T-helper 1 cell treated with Interleukin-12 subunit alpha and Interleukin-12 subunit beta and Interleukin-4 antibody, amounts not matched to agents 30 μg/mL and 1 μg/mL, for 36 hours (primary cell): ENCODE measurements at regions not wholly inside any gene's neighbourhood (a gene's known extent, or its start where the extent isn't known, plus 50 kb on each side); places are given as distances from the start of the nearest gene placed in this dataset.

Experiments used
- H3K27ac Mint-ChIP-seq: one replicate; pipeline ENCODE4 v1.8.0; 2021; ENCODE audit warnings: mild to moderate bottlenecking, mixed read lengths
- H3K27me3 Mint-ChIP-seq: one replicate; pipeline ENCODE4 v1.8.0; 2021; ENCODE audit warnings: low read depth, mixed read lengths
- H3K36me3 Mint-ChIP-seq: one replicate; pipeline ENCODE4 v1.8.0; 2021; ENCODE audit warnings: low read depth, mixed read lengths
- H3K4me1 Mint-ChIP-seq: one replicate; pipeline ENCODE4 v1.8.0; 2021; ENCODE audit warnings: low read depth, mixed read lengths
- H3K4me3 Mint-ChIP-seq: one replicate; pipeline ENCODE4 v1.8.0; 2021; ENCODE audit warnings: mild to moderate bottlenecking, moderate library complexity, mixed read lengths
- H3K9me3 Mint-ChIP-seq: one replicate; pipeline ENCODE4 v1.8.0; 2021; ENCODE audit warnings: mixed read lengths

DNA sequence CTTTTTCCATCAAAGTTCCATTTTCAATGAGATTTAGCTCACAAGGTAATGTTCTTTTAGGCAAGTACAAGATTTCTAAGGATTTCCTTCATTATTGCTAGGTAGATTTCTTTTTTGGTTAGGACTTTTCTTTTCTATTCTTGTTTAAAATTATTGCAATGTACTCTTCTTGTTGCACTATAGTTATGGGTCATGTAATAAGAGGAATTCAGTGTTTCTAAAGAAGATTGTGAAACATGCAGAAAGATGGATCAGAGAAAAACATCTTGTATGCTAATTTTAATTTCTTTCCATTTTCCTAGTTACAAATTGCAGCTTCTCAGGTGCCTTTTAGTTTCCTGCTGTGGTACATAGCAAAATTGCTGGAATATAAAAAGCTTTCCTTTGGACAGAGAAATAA is 56.1 kb downstream of the BTG1 start:
- H3K9me3 Mint-ChIP-seq = no peaks in the 10 kb centered on the region
- no peaks in the 10 kb centered on the region for H3K36me3 Mint-ChIP-seq
- no peak overlapping the region for H3K4me3 Mint-ChIP-seq
- H3K27ac Mint-ChIP-seq = no peak overlapping the region
- H3K4me1 Mint-ChIP-seq = peaks cover 6% of the 10 kb centered on the region
- no peaks in the 10 kb centered on the region for H3K27me3 Mint-ChIP-seq

DNA sequence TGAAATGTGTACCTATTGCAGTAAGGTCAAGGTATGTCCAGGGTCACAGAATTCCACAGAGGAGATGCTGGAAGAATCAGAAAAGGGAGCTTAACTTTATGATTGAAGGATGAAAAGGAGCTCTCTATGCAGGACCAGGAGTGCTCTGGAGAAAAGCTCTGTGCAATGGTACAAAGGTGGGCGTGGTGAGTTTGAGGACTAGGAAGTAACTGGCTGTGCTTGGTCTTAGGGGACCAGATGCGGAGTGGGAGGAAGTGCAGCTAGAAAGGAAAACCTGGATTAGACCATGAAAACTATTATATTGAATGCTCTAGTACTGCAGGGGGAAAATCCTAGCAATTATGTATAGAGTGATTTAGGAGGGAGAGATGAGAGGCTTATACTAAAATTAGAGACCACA is 56.8 kb downstream of the BTG1 start:
- Mint-ChIP-seq H3K27me3 (no peaks in the 10 kb centered on the region), H3K27ac (no peak overlapping the region), H3K9me3 (no peaks in the 10 kb centered on the region), H3K36me3 (no peaks in the 10 kb centered on the region), H3K4me1 (peaks cover 6% of the 10 kb centered on the region), H3K4me3 (no peak overlapping the region)

DNA sequence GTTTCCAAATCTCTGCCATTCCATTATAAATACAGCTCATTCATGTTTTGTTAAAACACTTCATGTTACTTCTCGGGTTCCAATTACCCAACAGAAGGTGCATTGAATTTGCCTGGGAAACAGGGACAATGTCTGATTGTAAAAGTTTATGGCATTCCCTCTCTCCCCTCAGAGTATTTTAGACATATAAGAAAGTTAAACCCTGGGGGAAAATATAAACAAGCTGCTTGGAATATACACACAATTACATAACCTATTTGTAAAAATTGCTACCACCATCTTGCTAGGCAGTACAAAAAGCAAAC is 60.0 kb downstream of the BTG1 start:
- H3K9me3 Mint-ChIP-seq = no peaks in the 10 kb centered on the region
- H3K4me3 Mint-ChIP-seq = no peak overlapping the region
- H3K36me3 Mint-ChIP-seq = peaks cover 2% of the 10 kb centered on the region
- no peak overlapping the region for H3K27ac Mint-ChIP-seq
- peaks cover 11% of the 10 kb centered on the region for H3K4me1 Mint-ChIP-seq
- no peaks in the 10 kb centered on the region for H3K27me3 Mint-ChIP-seq

DNA sequence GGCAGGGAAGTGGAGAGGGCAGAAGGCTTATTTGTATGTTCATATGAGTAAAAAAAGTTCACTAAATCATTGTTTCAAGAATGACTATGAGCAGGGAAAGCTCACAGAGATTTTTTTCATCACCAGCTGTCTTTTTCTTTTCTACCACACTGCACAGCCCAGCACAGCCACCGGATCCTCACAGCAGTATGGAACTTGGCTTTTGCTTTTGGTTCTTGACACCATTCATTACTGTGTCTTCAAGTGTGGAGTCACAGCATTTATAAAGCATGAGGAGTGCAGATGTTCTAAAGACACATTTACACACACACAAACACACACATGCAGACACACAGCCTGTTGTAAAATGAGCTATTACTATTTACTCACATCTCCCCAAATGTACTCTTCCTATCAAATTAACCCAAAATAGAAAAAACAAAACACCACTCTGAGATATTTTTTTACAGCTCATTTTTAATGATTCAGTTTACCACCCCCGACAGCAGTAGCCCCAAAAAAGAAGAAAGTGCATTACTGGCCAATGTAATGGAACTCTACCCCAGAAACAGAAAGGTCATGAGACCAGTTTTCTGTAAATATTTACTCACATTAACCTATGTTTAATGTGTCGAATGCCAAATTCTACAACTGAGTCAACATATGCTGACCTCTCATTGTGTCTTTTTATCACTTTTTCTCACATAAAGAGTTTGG is 60.5 kb downstream of the BTG1 start:
- no peaks in the 10 kb centered on the region for H3K9me3 Mint-ChIP-seq
- H3K4me3 Mint-ChIP-seq = no peak overlapping the region
- H3K27ac Mint-ChIP-seq = no peak overlapping the region

DNA sequence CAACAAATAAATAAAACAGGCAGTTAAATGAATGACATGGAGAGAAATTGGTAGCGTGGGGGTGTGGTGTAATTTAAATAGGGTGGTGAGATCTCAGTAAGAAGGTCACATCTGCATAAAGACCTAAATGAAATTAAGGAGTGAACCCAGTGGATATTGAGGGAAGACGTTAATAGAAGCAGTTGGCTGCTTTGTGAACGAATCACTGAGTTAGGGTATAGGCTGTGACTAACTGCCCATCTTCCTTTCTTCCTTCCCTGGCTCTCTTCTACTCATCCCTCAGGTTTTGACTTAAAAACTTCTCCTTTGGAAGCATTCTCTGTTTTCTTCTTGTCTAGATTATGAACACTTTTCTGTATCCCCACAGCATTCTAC is 64.7 kb downstream of the BTG1 start:
- peak overlapping the region; percentile 54 for H3K27ac Mint-ChIP-seq
- no peaks in the 10 kb centered on the region for H3K9me3 Mint-ChIP-seq
- no peaks in the 10 kb centered on the region for H3K27me3 Mint-ChIP-seq
- H3K4me3 Mint-ChIP-seq = peak overlapping the region; percentile 31
- peaks cover 28% of the 10 kb centered on the region for H3K4me1 Mint-ChIP-seq
- H3K36me3 Mint-ChIP-seq = peaks cover 2% of the 10 kb centered on the region

More for the DNA sequence above, 60.5 kb downstream of the BTG1 start:
- peaks cover 16% of the 10 kb centered on the region for H3K4me1 Mint-ChIP-seq
- H3K36me3 Mint-ChIP-seq = peaks cover 2% of the 10 kb centered on the region
- H3K27me3 Mint-ChIP-seq = no peaks in the 10 kb centered on the region

DNA sequence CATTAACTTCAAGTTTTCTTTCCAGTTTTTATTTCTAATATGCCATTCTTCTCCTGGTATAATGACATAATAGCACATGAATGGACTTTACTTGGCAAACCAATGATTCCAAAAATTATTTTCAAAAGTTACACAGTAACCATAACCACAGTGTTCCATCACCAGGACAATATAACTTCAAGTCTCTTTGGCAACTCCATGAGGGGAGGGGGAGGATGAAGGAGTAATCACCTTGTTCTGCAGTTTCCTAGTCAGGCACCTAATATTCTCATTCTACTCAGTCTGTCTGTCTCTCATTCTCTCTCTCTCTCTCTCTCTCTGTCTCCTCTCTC is 66.6 kb downstream of the BTG1 start:
- H3K4me3 Mint-ChIP-seq = no peak overlapping the region
- H3K4me1 Mint-ChIP-seq = peaks cover 30% of the 10 kb centered on the region
- no peaks in the 10 kb centered on the region for H3K27me3 Mint-ChIP-seq

DNA sequence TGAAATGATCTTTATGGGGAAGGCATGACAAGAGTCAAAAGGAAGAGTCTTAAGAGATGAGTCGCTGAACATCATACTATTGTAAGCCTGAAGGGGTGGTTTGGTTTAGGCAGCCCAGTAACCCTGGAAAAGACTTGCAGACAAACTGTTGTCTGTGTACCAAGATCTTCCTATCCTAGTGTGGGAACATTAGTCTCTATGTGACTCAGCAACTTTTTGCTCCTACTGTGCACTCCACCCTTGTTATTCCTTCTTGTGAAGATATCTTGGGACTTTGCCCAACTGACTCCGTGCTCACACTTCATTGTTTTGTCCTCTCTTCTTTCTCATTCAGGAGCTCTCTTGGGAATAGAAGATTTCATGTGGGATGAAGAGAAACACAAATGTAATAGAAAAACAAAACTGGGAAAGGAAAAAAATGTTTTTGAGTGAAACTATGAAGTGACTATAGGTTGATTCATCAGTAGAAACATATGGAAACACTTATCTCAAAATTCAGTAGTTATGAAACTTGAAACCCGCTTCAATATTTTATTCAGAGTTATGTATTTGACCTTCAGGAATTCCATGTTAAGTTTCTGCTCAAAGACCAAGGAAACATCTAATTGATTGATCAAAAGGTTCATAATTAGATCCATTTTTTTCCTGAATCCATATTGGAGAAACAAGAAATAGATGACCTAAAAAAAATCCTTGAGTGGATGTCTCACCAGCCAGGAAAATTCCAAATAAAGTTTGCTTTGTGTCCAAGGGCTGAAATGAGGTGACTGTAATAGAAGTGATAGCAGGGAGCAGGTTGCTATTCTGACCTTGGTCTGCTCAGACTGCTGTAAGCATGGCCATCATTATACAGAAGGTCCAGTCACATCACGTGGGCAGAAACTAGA is 67.2 kb downstream of the BTG1 start:
- H3K4me3 Mint-ChIP-seq = no peak overlapping the region
- H3K27me3 Mint-ChIP-seq = no peaks in the 10 kb centered on the region
- peaks cover 30% of the 10 kb centered on the region for H3K4me1 Mint-ChIP-seq
- peaks cover under 1% of the 10 kb centered on the region for H3K36me3 Mint-ChIP-seq
- no peak overlapping the region for H3K27ac Mint-ChIP-seq
- H3K9me3 Mint-ChIP-seq = no peaks in the 10 kb centered on the region

More for the DNA sequence above, 66.6 kb downstream of the BTG1 start:
- Mint-ChIP-seq H3K36me3 (peaks cover 2% of the 10 kb centered on the region), H3K27ac (peak overlapping the region; percentile 2), H3K9me3 (no peaks in the 10 kb centered on the region)

DNA sequence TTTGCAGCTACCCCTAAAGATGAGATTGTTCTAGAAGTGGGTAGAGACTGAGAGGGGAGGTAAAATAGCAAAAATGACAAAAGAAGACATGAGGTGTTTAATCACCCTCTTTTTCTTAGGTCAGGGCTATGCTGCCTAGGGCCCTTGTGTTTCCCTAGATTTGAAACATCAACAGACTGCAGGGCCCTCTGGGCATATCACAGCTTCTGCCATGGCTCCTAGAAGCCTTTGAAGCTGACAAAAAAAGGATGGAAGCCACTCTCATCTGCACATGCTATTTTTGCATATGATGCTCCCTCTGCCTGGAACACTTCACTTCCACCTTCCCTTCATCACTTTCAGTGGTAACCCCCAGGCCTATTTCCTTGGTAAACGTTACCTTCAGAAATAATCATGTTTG is 68.1 kb downstream of the BTG1 start:
- Mint-ChIP-seq H3K36me3 (no peaks in the 10 kb centered on the region), H3K9me3 (no peaks in the 10 kb centered on the region), H3K27ac (no peak overlapping the region), H3K27me3 (no peaks in the 10 kb centered on the region), H3K4me1 (peaks cover 30% of the 10 kb centered on the region), H3K4me3 (no peak overlapping the region)

DNA sequence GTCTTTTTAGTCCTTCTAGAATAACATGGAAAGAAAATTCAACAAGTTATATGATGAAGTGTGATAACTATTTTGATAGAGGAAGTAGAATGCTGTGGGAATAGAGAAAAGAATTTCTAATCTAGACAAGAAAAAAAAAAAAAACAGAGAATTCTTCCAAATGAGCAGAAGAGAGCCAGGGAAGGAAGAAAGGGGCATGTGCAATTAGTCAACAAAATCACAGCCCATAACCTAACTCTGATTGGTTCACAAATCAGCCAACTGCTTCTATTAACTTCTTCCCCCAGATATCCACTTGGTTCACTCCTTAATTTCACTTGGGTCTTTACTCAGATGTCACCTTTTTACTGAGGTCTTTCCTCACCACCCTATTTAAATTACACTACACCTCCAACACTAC is 69.5 kb downstream of the BTG1 start:
- no peaks in the 10 kb centered on the region for H3K27me3 Mint-ChIP-seq
- H3K4me1 Mint-ChIP-seq = peaks cover 28% of the 10 kb centered on the region
- no peak overlapping the region for H3K4me3 Mint-ChIP-seq
- H3K36me3 Mint-ChIP-seq = no peaks in the 10 kb centered on the region
- no peaks in the 10 kb centered on the region for H3K9me3 Mint-ChIP-seq
- no peak overlapping the region for H3K27ac Mint-ChIP-seq

DNA sequence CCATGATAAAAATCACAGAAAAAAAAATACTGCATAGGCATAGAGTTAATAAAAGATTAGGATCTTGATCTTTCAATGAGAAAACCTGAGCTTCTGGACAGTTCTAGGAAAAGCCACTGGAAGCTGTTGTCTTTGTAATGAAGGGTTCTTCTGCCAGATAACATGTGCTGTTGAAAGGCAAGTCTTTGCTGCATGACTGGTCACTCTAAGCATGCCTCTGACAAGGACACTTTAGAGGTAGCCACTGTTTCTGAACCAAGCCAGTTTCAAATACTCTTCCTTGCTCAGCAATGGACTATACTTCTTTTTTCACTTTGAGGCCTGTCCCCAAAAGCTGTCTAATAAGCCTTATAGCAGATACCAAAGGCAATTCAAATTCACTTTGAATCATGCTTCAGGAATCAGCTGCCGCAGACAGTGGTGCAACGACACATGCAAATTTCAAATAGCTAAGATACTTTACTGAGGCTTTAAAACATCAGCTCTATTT is 70.2 kb downstream of the BTG1 start:
- Mint-ChIP-seq H3K27me3 (no peaks in the 10 kb centered on the region), H3K27ac (no peak overlapping the region), H3K36me3 (no peaks in the 10 kb centered on the region), H3K4me3 (no peak overlapping the region), H3K9me3 (no peaks in the 10 kb centered on the region), H3K4me1 (peaks cover 23% of the 10 kb centered on the region)

DNA sequence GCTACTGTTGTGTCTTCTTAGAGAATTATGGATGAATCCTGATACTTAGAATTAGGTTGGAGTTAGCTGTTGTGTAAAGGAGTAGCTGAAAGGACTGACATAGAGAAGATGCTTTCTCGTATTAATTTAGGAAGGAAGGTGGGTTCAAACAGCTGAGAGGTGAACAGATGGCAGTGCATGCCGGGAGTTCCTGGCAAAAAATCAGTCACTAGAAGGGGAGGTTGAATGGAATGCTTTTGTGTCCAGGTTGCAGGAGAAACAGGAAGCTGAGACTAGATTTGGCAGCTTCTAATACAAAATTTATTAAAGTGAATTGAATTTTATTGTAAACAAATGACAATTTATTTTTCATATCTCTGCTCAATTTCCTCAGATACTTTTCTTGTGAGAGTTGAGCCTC is 70.8 kb downstream of the BTG1 start:
- no peaks in the 10 kb centered on the region for H3K36me3 Mint-ChIP-seq
- no peak overlapping the region for H3K4me3 Mint-ChIP-seq
- H3K27ac Mint-ChIP-seq = no peak overlapping the region
- H3K27me3 Mint-ChIP-seq = no peaks in the 10 kb centered on the region
- peaks cover 17% of the 10 kb centered on the region for H3K4me1 Mint-ChIP-seq
- no peaks in the 10 kb centered on the region for H3K9me3 Mint-ChIP-seq

DNA sequence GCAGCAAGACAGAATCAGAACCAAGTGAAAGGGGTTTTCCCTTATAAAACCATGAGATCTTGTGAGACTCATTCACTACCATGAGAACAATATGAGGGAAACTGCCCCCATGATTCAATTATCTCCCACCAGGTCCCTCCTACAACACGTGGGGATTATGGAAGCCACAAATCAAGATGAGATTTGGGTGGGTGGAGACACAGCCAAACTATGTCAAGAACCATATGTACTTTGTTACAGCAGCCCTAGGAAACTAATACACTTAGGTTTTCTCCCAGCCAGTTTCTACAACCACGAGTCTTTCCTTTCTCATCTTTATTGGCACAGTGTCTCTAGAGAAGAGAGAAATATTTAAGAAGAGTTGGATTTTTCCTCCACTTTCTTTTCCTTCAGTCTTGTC is 72.6 kb downstream of the BTG1 start:
- H3K27me3 Mint-ChIP-seq = no peaks in the 10 kb centered on the region
- peaks cover 8% of the 10 kb centered on the region for H3K4me1 Mint-ChIP-seq
- H3K27ac Mint-ChIP-seq = no peak overlapping the region
- H3K9me3 Mint-ChIP-seq = no peaks in the 10 kb centered on the region
- no peak overlapping the region for H3K4me3 Mint-ChIP-seq
- no peaks in the 10 kb centered on the region for H3K36me3 Mint-ChIP-seq

DNA sequence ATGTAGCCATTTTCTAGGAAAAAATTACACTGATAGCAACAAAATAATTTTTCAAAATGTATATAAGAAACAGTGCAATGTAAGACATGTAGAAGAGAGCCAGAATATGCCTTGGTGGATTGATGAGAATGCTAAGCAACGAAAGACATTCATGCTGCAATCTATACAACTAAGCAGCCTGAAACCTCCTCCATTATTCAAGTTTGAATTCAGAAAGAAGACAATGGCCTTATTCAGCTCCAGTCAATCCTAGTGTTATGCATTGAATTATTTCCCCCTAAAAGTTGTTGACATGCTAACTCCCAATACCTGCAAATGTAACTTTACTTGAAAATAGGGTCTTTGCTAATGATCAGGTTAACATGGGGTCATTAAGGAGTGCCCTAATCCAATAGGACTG is 73.5 kb downstream of the BTG1 start:
- Mint-ChIP-seq H3K27ac (no peak overlapping the region), H3K36me3 (no peaks in the 10 kb centered on the region), H3K4me1 (peaks cover 5% of the 10 kb centered on the region), H3K4me3 (no peak overlapping the region), H3K9me3 (no peaks in the 10 kb centered on the region), H3K27me3 (no peaks in the 10 kb centered on the region)

DNA sequence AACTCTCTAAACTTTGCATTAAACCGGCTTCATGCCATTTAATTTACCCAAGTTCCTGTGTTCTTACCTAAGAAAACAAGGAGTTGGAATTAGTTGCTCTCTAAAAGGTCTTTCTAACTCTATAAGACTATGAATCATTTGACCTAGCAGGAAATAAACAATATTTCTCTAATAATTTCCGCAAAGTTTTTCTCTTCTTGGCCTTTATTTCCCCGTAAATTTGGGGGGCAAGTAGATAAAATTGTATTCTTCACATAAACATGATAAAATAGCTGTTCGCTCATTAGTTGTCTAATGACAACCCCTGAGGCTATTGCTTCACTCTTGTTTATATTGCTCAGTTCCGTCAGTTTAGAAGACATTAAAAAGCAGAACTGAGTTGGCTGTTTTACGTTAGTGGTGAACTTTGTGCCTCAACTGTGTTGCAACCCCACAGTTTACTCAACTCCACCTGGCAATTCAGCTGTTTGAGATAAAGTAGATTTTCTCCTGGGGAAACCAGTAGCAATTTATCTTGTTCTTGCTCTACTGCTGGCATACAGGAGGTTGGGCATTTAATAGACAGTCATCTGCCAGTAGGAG is 74.7 kb downstream of the BTG1 start:
- no peaks in the 10 kb centered on the region for H3K27me3 Mint-ChIP-seq
- no peak overlapping the region for H3K4me3 Mint-ChIP-seq
- H3K9me3 Mint-ChIP-seq = no peaks in the 10 kb centered on the region
- peaks cover 7% of the 10 kb centered on the region for H3K4me1 Mint-ChIP-seq
- H3K27ac Mint-ChIP-seq = no peak overlapping the region
- no peaks in the 10 kb centered on the region for H3K36me3 Mint-ChIP-seq
